ENCODE measurements at regions not wholly inside any gene's neighbourhood (a gene's known extent, or its start where the extent isn't known, plus 50 kb on each side); places are given as distances from the start of the nearest gene placed in this dataset.

DNA sequence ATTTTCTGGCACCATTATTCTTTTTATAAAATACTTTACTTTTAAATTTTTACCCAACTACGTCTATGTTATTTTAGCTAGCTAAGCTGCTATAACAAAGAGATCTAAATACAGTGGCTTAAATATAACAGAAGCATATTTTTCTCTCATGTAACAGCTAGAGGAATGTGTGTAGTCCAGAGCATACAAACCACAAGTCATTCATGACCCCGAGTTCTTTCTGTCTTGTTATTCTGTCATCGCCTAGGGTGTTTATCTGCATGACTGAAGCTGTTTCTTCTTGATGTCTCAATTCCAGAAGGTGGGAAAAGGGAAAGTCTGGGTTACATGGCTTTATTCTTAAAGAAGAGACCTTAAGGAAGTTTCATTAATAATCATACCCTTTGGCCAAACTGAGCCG, 136.9 kb upstream of the RFX3 start:
- TF ChIP-seq, protein P1, sequence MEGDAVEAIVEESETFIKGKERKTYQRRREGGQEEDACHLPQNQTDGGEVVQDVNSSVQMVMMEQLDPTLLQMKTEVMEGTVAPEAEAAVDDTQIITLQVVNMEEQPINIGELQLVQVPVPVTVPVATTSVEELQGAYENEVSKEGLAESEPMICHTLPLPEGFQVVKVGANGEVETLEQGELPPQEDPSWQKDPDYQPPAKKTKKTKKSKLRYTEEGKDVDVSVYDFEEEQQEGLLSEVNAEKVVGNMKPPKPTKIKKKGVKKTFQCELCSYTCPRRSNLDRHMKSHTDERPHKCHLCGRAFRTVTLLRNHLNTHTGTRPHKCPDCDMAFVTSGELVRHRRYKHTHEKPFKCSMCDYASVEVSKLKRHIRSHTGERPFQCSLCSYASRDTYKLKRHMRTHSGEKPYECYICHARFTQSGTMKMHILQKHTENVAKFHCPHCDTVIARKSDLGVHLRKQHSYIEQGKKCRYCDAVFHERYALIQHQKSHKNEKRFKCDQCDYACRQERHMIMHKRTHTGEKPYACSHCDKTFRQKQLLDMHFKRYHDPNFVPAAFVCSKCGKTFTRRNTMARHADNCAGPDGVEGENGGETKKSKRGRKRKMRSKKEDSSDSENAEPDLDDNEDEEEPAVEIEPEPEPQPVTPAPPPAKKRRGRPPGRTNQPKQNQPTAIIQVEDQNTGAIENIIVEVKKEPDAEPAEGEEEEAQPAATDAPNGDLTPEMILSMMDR (IDR thresholded peaks at IDR 0.05 in 2 of 3, conservative IDR thresholded peaks at IDR 0.05 in 1 of 3; ENCODE audit: borderline replicate concordance in 1 of 3, insufficient read depth in 1 of 3, low read depth in 2 of 3, low read length in 2 of 3): no peak
- no peak for TF ChIP-seq EZH2 (IDR thresholded peaks at IDR 0.05)
